ENCODE measurements at regions not wholly inside any gene's neighbourhood (a gene's known extent, or its start where the extent isn't known, plus 50 kb on each side); places are given as distances from the start of the nearest gene placed in this dataset.

DNA sequence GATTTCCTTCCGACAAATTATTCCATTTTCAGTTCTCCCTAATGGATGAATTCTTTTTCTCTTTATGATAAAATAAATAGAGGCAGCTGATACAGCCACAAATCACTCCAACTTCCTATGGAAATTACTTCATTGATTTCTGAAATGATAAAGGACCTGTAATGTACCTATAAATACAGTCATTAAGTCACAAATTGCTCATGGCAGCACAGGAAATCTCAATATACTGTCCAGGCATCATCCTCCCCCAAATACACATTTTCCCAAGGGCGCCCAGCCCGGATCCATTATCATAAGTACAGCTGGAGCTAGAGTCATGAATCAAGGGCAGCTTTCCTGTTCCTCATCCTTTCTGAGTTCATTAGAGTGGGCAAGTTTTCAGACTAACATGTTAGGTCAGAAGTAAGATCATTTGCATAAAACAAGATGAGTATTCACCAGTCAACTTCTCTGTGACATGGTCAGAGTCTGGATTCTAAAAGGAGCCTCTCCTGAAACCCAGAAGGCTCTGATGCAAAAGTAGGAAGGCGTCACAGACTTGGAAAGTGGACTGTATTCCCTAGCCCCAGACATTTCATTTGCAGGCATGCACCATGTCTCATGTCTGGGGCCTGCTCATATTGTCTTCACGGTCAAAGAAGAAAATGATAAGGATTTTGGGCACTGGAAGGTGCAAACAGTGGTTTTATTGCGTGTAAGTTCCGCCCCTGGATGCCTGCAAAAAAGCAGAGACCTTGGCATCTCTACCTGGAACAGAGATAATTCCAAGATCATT is 383.2 kb downstream of the PLK2 start:
- TF ChIP-seq, protein P1, sequence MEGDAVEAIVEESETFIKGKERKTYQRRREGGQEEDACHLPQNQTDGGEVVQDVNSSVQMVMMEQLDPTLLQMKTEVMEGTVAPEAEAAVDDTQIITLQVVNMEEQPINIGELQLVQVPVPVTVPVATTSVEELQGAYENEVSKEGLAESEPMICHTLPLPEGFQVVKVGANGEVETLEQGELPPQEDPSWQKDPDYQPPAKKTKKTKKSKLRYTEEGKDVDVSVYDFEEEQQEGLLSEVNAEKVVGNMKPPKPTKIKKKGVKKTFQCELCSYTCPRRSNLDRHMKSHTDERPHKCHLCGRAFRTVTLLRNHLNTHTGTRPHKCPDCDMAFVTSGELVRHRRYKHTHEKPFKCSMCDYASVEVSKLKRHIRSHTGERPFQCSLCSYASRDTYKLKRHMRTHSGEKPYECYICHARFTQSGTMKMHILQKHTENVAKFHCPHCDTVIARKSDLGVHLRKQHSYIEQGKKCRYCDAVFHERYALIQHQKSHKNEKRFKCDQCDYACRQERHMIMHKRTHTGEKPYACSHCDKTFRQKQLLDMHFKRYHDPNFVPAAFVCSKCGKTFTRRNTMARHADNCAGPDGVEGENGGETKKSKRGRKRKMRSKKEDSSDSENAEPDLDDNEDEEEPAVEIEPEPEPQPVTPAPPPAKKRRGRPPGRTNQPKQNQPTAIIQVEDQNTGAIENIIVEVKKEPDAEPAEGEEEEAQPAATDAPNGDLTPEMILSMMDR (conservative IDR thresholded peaks at IDR 0.05; ENCODE audit: low read depth, low read length), result no peak
- no peak overlapping the region for H3K4me3 ChIP-seq (ENCODE audit: low read depth, low read length)
- DNase-seq (ENCODE audit: low read depth), result no peak

DNA sequence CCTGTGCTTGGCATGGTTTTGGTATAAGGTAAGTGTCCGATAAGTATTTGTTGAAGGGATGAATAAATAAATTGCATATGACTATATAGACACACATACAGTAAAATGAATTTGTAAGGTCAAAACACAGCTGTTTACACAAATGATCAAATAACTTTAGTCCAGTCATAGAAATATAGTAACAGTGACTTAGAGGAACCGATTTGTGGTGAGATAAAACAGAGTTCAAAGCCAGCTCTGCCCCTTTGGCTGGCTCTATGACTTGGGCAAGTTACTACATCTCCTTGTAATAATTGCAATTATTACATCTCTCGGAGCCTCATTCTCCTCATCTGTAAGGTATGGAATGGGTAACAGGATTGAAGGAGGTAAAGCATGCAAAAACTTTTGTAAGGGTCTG is 384.0 kb downstream of the PLK2 start:
- TF ChIP-seq, protein P1 (conservative IDR thresholded peaks at IDR 0.05; ENCODE audit: low read depth, low read length), result no peak
- DNase-seq (ENCODE audit: low read depth), result no peak
- H3K4me3 ChIP-seq (ENCODE audit: low read depth, low read length), result no peak overlapping the region

DNA sequence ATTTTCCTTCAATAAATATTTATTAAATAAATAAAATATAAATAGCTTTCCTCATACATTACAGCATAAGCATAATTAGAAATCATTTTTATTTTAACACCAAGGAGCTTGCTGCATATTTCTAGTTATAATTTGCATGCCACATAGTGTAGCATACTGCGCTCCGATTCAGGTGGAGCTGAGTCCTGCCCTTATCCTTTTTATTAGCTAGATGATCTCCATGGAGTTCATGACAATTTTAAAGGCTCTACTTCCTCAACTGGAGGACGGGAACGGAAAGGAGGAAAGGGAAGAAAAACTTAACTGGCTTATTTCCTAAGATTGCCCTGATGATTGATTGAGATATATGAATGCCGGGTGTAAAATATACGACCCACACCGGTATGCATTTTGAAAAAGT is 385.2 kb downstream of the PLK2 start:
- no peak overlapping the region for H3K4me3 ChIP-seq (ENCODE audit: low read depth, low read length)
- no peak for DNase-seq (ENCODE audit: low read depth)
- TF ChIP-seq, protein P1 (conservative IDR thresholded peaks at IDR 0.05; ENCODE audit: low read depth, low read length), result no peak

DNA sequence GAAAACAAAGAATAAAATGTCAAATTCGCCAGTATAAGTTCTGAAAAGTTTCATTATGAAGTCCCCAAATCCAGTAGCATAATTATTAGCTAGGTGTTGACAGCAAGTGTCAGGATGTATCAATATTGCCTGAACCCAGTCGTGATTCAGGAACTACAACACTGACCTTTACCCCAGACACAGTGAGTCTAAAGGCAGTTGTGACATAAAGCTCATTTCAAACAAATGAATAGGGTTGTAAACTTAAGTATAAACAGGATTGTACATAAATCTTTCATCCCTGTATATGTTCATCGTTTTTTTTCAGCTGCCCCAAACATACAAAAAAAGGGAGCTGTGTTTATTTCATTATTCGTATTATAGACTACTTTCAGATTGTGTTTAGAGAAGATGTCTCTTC is 385.7 kb downstream of the PLK2 start:
- H3K4me3 ChIP-seq (ENCODE audit: low read depth, low read length), result no peak overlapping the region
- no peak for DNase-seq (ENCODE audit: low read depth)
- TF ChIP-seq, protein P1 (conservative IDR thresholded peaks at IDR 0.05; ENCODE audit: low read depth, low read length), result no peak

DNA sequence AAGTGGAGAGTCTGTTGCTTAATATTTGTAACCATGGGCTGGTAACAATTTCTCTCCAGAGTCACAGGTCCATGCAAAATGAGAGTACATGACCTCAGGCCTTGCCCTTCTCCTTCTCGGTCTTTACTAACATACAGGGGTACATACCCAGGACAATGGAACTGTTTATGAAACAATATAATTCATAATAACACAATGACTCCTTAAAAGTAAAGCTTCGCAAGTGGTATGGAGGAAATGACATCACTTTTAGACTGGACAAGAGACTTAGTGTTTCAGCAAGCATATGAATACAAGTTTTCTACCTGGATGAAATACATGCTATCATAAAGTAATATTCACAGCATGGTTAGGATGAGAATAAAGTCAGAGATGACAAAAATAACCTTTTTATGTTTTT is 386.6 kb downstream of the PLK2 start:
- TF ChIP-seq, protein P1 (conservative IDR thresholded peaks at IDR 0.05; ENCODE audit: low read depth, low read length), result no peak
- no peak overlapping the region for H3K4me3 ChIP-seq (ENCODE audit: low read depth, low read length)
- DNase-seq (ENCODE audit: low read depth), result no peak

DNA sequence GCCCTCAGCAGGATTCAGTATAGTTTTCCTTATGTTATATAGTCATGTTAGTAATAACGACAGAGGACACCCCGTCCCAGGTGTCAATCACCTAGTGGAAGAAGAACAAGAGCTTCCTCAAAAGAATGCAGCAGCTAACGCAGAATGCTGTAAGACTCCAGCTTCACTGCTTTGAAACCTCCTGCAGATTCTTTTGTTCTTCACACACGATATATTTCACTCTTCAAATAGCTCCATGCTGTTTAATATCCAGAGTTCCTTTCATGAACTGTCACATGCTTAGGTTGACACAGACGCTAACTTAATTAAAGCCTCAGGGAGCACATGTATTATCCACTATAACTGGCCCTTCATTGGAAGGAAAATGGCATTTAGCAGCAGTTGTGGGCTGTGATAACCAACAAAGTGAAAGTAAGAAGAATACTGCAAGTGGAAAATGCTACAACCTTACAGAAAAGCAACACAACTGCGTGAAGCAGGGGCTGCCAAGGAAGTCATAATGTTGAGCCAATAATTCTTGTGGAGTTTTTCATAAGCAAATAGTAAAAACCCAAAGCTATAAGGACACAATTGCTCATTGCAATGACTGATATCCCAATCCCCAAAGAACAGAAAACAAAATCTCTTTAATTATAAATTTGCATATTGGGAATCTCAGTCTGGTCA is 387.5 kb downstream of the PLK2 start:
- H3K4me3 ChIP-seq (ENCODE audit: low read depth, low read length), result peak overlapping the region; percentile 34
- peak; percentile 27 for DNase-seq (ENCODE audit: low read depth)
- TF ChIP-seq, protein P1 (conservative IDR thresholded peaks at IDR 0.05; ENCODE audit: low read depth, low read length), result no peak

DNA sequence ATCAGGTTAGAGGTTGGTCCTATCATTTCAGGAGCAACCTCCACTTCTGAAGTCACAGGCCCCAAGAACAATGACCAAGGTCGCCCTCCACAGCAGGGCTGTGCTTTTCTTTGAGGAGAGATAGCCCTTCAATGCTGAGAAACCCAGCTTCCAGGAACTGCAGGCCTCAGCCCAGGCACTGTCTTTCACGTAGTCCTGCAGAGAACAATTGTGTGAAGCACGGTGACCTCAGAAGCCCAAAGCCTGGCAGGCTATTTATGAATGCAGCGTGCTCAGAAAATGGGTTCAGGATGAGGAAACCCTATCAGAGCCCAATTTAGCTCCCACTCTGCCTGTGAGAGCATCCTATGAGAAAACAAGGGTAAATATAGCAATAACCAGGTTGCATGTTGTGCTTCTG is 388.3 kb downstream of the PLK2 start:
- no peak overlapping the region for H3K4me3 ChIP-seq (ENCODE audit: low read depth, low read length)
- TF ChIP-seq, protein P1 (conservative IDR thresholded peaks at IDR 0.05; ENCODE audit: low read depth, low read length), result no peak
- DNase-seq (ENCODE audit: low read depth), result no peak
